Heart left ventricle (tissue), 13 donors: ENCODE measurements at regions not wholly inside any gene's neighbourhood (a gene's known extent, or its start where the extent isn't known, plus 50 kb on each side); places are given as distances from the start of the nearest gene placed in this dataset.

ENCODE experiments used
- CTCF ChIP-seq, 12 donors: fragments of 200-600 bp; sonication (generic) in 4 of 12; IDR thresholded peaks; one replicate each; pipeline versions ENCODE4 v1.5.0 to v1.8.0; 2018 to 2022; ENCODE audit warnings: antibody characterized with exemption in 12 of 12, mild to moderate bottlenecking in 5 of 12
- POLR2A ChIP-seq, 2 donors: fragments of 450-650 bp; IDR thresholded peaks; one replicate each; pipeline ENCODE4 v1.6.1; 2017; ENCODE audit warnings: antibody characterized with exemption in 2 of 2, mild to moderate bottlenecking in 2 of 2, moderate library complexity in 2 of 2
- donor health status: ischemic (EF 13 %, LVEDD 7.1; RV severe dilation, severe dysfunction).
- donor health status: DM: no; HTN: yes; CAD: no.
- donor health status: DM: no; HTN: no; CAD: no.
- donor health status: ischemic (EF 25% LVEDD 6.9; RV normal size, moderate dysfunction).
- donor health status: ischemic (EF 25% LVEDD 5.7; RV mildly dilated, moderate dysfunction).
- donor health status: ischemic (EF 35%, LVEDD 5.7; RV mildly dilated, moderate dysfunction).
- donor health status: nonischemic (EF 11% LVEDD 7.7; RV severe dilation, severe dysfunction).
- donor health status: DM: yes; HTN: yes; CAD: no.
- donor health status: PGD.
- donor health status: ischemic (EF 29% LVEDD 5.4; RV normal size, mild dysfunction).
- donor health status: nonischemic (EF 23%, LVEDD 6.1; RV moderate dilation, normal function).

- TF ChIP-seq CTCF (IDR thresholded peaks at IDR 0.05): no peak
- TF ChIP-seq POLR2A (IDR thresholded peaks at IDR 0.05): no peak
Measured at GRCh38 chr9:15069106-15069505, 158.9 kb upstream of the FREM1 start.
